IMR-90 (cell line): ENCODE measurements at regions not wholly inside any gene's neighbourhood (a gene's known extent, or its start where the extent isn't known, plus 50 kb on each side); places are given as distances from the start of the nearest gene placed in this dataset.

Experiments
- ATAC-seq: fragments of 200-7000 bp; cut with Tn5 transposase; 2 replicates; pipeline ENCODE4 v1.9.1; 2020; ENCODE audit warnings: low read depth, mild to moderate bottlenecking, moderate library complexity
- BruUV-seq: library from RNA; stranded (reverse); fragments of 400-500 nt; replicated peaks from 2 replicates; lab custom pipeline; 2021; lab: Mats Ljungman, UMichigan
- CTCF ChIA-PET: fragments of 300-600 bp; formaldehyde crosslinking; extraction: SDS; loops from one replicate; lab custom pipeline; 2021; ENCODE audit warnings: antibody characterized with exemption; lab: Yijun Ruan, JAX
- POLR2A ChIA-PET: fragments of 300-600 bp; sonication (Branson Sonifier 250); formaldehyde crosslinking; loops from one replicate; lab custom pipeline; 2022; ENCODE audit warnings: antibody characterized with exemption; ENCODE audit not compliant: unreplicated experiment; lab: Charles Lee
- DNase-seq: peaks from one replicate; pipeline ENCODE4 v3.0.0; 2013
- H2AFZ ChIP-seq: replicated peaks from 2 replicates; pipeline ENCODE3; 2013; ENCODE audit warnings: low read length, mild to moderate bottlenecking; ENCODE audit not compliant: poor library complexity
- H2AK5ac ChIP-seq: 2 replicates; pipeline ENCODE4 v1.6.1; 2013; ENCODE audit warnings: low read depth, low read length, inconsistent platforms
- H2AK9ac ChIP-seq: replicated peaks from 2 replicates; pipeline ENCODE3; 2013; ENCODE audit warnings: mild to moderate bottlenecking, low read depth, low read length, moderate library complexity; ENCODE audit not compliant: poor library complexity
- H2BK120ac ChIP-seq: 2 replicates; pipeline ENCODE4 v1.6.1; 2013; ENCODE audit warnings: low read depth, low read length, inconsistent platforms
- H2BK15ac ChIP-seq: 3 replicates; pipeline ENCODE4 v1.6.1; 2013; ENCODE audit warnings: low read depth, low read length, inconsistent platforms
- H2BK20ac ChIP-seq: 2 replicates; pipeline ENCODE4 v1.6.1; 2013; ENCODE audit warnings: low read depth, mild to moderate bottlenecking, inconsistent platforms, low read length, moderate library complexity
- H2BK5ac ChIP-seq: 2 replicates; pipeline ENCODE4 v1.6.1; 2013; ENCODE audit warnings: mild to moderate bottlenecking, low read depth, low read length, inconsistent platforms; ENCODE audit not compliant: poor library complexity, severe bottlenecking
- H3K14ac ChIP-seq: replicated peaks from 2 replicates; pipeline ENCODE4 v1.6.1; 2013; ENCODE audit warnings: low read depth, low read length, inconsistent platforms
- H3K18ac ChIP-seq: 2 replicates; pipeline ENCODE4 v1.6.1; 2013; ENCODE audit warnings: low read depth, low read length, control low read depth
- H3K23ac ChIP-seq: 2 replicates; pipeline ENCODE4 v1.6.1; 2013; ENCODE audit warnings: low read depth, low read length, inconsistent platforms
- H3K27ac ChIP-seq: 2 replicates; pipeline ENCODE4 v1.5.1; 2013; ENCODE audit warnings: mild to moderate bottlenecking, control low read depth, low read length; ENCODE audit not compliant: insufficient read depth
- H3K27me3 ChIP-seq: 2 replicates; pipeline ENCODE4 v1.6.1; 2013; ENCODE audit warnings: low read length; ENCODE audit not compliant: control insufficient read depth, insufficient read depth
- H3K36me3 ChIP-seq: 2 replicates; pipeline ENCODE4 v1.6.1; 2013; ENCODE audit warnings: low read length, mixed read lengths; ENCODE audit not compliant: control insufficient read depth, insufficient read depth
- H3K4ac ChIP-seq: 2 replicates; pipeline ENCODE4 v1.6.1; 2013; ENCODE audit warnings: low read depth, low read length, inconsistent platforms
- H3K4me1 ChIP-seq: 2 replicates; pipeline ENCODE4 v1.6.1; 2013; ENCODE audit warnings: low read length, mixed read lengths; ENCODE audit not compliant: control insufficient read depth, insufficient read depth
- H3K4me2 ChIP-seq: 2 replicates; pipeline ENCODE4 v1.6.1; 2013; ENCODE audit warnings: low read depth, mild to moderate bottlenecking, control low read depth, low read length, moderate library complexity
- H3K4me3 ChIP-seq: 2 replicates; pipeline ENCODE4 v1.5.1; 2013; ENCODE audit warnings: low read depth, mild to moderate bottlenecking, control low read depth, low read length, moderate library complexity; ENCODE audit not compliant: insufficient read depth
- H3K56ac ChIP-seq: 2 replicates; pipeline ENCODE4 v1.6.1; 2013; ENCODE audit warnings: low read length, inconsistent platforms; ENCODE audit not compliant: insufficient read depth; ENCODE audit errors: extremely low read depth
- H3K79me1 ChIP-seq, 2 experiments: 2 replicates each; pipeline ENCODE4 v1.6.1; 2013; ENCODE audit warnings: low read length in 2 of 2, inconsistent platforms in 1 of 2, low read depth in 1 of 2
- H3K9ac ChIP-seq: 2 replicates; pipeline ENCODE4 v1.6.1; 2013; ENCODE audit warnings: low read depth, low read length, control low read depth
- H3K9me1 ChIP-seq: 2 replicates; pipeline ENCODE4 v1.6.1; 2013; ENCODE audit warnings: low read length, inconsistent platforms; ENCODE audit not compliant: insufficient read depth
- H3K9me3 ChIP-seq: 2 replicates; pipeline ENCODE4 v1.6.1; 2013; ENCODE audit warnings: low read length; ENCODE audit not compliant: control insufficient read depth, insufficient read depth
- H4K20me1 ChIP-seq: 2 replicates; pipeline ENCODE4 v1.6.1; 2013; ENCODE audit warnings: low read length, inconsistent platforms; ENCODE audit not compliant: insufficient read depth
- H4K5ac ChIP-seq: 2 replicates; pipeline ENCODE4 v1.6.1; 2013; ENCODE audit warnings: mild to moderate bottlenecking, low read depth, low read length, control low read depth
- H4K8ac ChIP-seq, 2 experiments: 2 replicates each; pipeline ENCODE4 v1.6.1; 2013; ENCODE audit warnings: low read depth in 2 of 2, low read length in 2 of 2, control low read depth in 1 of 2, inconsistent platforms in 1 of 2
- H4K91ac ChIP-seq: 2 replicates; pipeline ENCODE4 v1.6.1; 2013; ENCODE audit warnings: low read depth, low read length, inconsistent platforms; ENCODE audit not compliant: insufficient read depth
- BHLHE40 ChIP-seq: fragments of 150-350 bp; IDR thresholded peaks from 2 replicates; pipeline ENCODE4 v1.6.1; 2016; ENCODE audit warnings: mild to moderate bottlenecking, low read depth, low read length
- CTCF ChIP-seq: conservative IDR thresholded peaks from 2 replicates; pipeline ENCODE4 v1.5.1; 2012; ENCODE audit warnings: mild to moderate bottlenecking, low read depth, low read length, improper control_type of control experiment
- NFE2L2 ChIP-seq: fragments of 150-350 bp; IDR thresholded peaks from 2 replicates; pipeline ENCODE4 v1.6.1; 2016; ENCODE audit warnings: low read depth, mild to moderate bottlenecking, low read length
- SMC3 ChIP-seq: fragments of 150-350 bp; IDR thresholded peaks from 2 replicates; pipeline ENCODE4 v1.6.1; 2016; ENCODE audit warnings: low read depth, mild to moderate bottlenecking, antibody characterized with exemption, low read length, moderate library complexity
- USF2 ChIP-seq: fragments of 150-350 bp; IDR thresholded peaks from 2 replicates; pipeline ENCODE4 v1.6.1; 2017; ENCODE audit warnings: mild to moderate bottlenecking, antibody characterized with exemption, low read length, low read depth
- WGBS, 2 experiments: methylation state at CpG; one replicate each; pipeline versions ENCODE4 v1.1.5 to v1.1.7; 2013; ENCODE audit warnings: missing lambda C conversion rate in 2 of 2; ENCODE audit not compliant: insufficient read length in 1 of 2; ENCODE audit errors: extremely low coverage in 2 of 2; 5-methylcytosine and 5-hydroxymethylcytosine counted together
- dilution Hi-C: fragments of 300-500 bp; cut with HindIII; formaldehyde crosslinking; loops from one replicate; pipeline ENCODE4 v1.14.3; 2018; ENCODE audit warnings: low sequenced_read_pairs; ENCODE audit not compliant: unreplicated experiment
- in situ Hi-C: fragments of 300-500 bp; cut with MboI; formaldehyde crosslinking; loops from 3 replicates; pipeline ENCODE4 v1.14.3; 2019; ENCODE audit warnings: low sequenced_read_pairs, inconsistent platforms, mixed read lengths
- intact Hi-C: fragments of 100-400 bp; cut with micrococcal nuclease; formaldehyde crosslinking; loops from 2 replicates; pipeline ENCODE4 v1.10.0; 2022

GRCh38 chr13:70571221-70571620 is 463.0 kb upstream of the KLHL1 start:
- no peak overlapping the region for H4K8ac ChIP-seq
- no peak overlapping the region for H2BK120ac ChIP-seq
- no peak overlapping the region for H3K18ac ChIP-seq
- DNase-seq: no peak
- CTCF ChIA-PET: no interaction called here
- no peak overlapping the region for H3K14ac ChIP-seq
- H3K27me3 ChIP-seq: no peaks in the 10 kb centered on the region
- no peaks in the 10 kb centered on the region for H3K36me3 ChIP-seq
- no peak overlapping the region for H2BK20ac ChIP-seq
- in situ Hi-C loops: no loop called here
- no TSS peak for BruUV-seq
- H2AK9ac ChIP-seq: no peak overlapping the region
- H4K91ac ChIP-seq: no peak overlapping the region
- H3K56ac ChIP-seq: no peak overlapping the region
- no peak overlapping the region for H3K9ac ChIP-seq
- H2AK5ac ChIP-seq: no peak overlapping the region
- TF ChIP-seq SMC3: no peak
- no peak for TF ChIP-seq USF2
- TF ChIP-seq NFE2L2: no peak
- TF ChIP-seq BHLHE40: no peak
- TF ChIP-seq CTCF: no peak
- H3K4me3 ChIP-seq: no peak overlapping the region
- H3K9me3 ChIP-seq: no peaks in the 10 kb centered on the region
- H3K79me1 ChIP-seq: no peaks in the 10 kb centered on the region
- H3K23ac ChIP-seq: no peak overlapping the region
- no peak for ATAC-seq
- H3K27ac ChIP-seq: no peak overlapping the region
- no peak overlapping the region for H3K4ac ChIP-seq
- no peaks in the 10 kb centered on the region for H4K20me1 ChIP-seq
- H3K4me2 ChIP-seq: no peak overlapping the region
- POLR2A ChIA-PET: no interaction called here
- H3K9me1 ChIP-seq: no peaks in the 10 kb centered on the region
- intact Hi-C loops: no loop called here
- H2BK15ac ChIP-seq: no peak overlapping the region
- H2BK5ac ChIP-seq: no peak overlapping the region
- dilution Hi-C loops: no loop called here
- no peak overlapping the region for H4K5ac ChIP-seq
- H3K4me1 ChIP-seq: no peaks in the 10 kb centered on the region
- H2AFZ ChIP-seq: no peak overlapping the region
- 80% methylated on average over 1 of the region's 3 CpGs; no CpG with 5 or more reads in 1 of the 2 experiments for WGBS, 2 experiments
